ENCODE measurements at regions not wholly inside any gene's neighbourhood (a gene's known extent, or its start where the extent isn't known, plus 50 kb on each side); places are given as distances from the start of the nearest gene placed in this dataset.
"Not testable (repeated sequence)": the region's sequence is repeated elsewhere in the genome, so short reads cannot be mapped to it uniquely, and the experiment has no call there.

DNA sequence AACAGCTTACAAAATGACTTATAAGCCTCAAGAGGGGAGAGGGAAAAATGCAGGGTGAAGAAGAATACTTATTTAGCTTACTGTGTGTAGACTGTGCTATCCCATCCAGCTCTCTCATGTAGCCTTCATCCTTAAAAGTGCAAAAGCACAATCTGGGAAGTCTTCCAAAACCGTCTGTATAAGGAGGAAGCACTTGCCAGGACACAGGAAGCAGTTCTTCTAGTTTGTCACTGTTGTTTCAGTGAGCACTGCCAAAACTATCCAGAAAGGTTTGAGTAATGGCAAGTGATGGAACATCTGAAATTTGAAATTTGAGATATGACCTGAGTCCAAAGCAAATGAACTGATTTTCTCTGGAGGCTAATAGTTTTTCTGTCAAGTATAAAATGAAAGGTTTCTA lies 140.8 kb upstream of the ISL1 start:
- H3K4me1 Mint-ChIP-seq (ENCODE audit: unreplicated experiment) = no peaks in the 10 kb centered on the region
- no peak for DNase-seq (ENCODE audit: extremely low spot score, unreplicated experiment)
- no peak overlapping the region for H3K27ac Mint-ChIP-seq
- no peaks in the 10 kb centered on the region for H3K9me3 Mint-ChIP-seq
- H3K4me3 Mint-ChIP-seq = no peak overlapping the region
- no peaks in the 10 kb centered on the region for H3K36me3 Mint-ChIP-seq
- no peaks in the 10 kb centered on the region for H3K27me3 Mint-ChIP-seq
- TF ChIP-seq, protein P1, sequence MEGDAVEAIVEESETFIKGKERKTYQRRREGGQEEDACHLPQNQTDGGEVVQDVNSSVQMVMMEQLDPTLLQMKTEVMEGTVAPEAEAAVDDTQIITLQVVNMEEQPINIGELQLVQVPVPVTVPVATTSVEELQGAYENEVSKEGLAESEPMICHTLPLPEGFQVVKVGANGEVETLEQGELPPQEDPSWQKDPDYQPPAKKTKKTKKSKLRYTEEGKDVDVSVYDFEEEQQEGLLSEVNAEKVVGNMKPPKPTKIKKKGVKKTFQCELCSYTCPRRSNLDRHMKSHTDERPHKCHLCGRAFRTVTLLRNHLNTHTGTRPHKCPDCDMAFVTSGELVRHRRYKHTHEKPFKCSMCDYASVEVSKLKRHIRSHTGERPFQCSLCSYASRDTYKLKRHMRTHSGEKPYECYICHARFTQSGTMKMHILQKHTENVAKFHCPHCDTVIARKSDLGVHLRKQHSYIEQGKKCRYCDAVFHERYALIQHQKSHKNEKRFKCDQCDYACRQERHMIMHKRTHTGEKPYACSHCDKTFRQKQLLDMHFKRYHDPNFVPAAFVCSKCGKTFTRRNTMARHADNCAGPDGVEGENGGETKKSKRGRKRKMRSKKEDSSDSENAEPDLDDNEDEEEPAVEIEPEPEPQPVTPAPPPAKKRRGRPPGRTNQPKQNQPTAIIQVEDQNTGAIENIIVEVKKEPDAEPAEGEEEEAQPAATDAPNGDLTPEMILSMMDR (conservative IDR thresholded peaks at IDR 0.05) = no peak

DNA sequence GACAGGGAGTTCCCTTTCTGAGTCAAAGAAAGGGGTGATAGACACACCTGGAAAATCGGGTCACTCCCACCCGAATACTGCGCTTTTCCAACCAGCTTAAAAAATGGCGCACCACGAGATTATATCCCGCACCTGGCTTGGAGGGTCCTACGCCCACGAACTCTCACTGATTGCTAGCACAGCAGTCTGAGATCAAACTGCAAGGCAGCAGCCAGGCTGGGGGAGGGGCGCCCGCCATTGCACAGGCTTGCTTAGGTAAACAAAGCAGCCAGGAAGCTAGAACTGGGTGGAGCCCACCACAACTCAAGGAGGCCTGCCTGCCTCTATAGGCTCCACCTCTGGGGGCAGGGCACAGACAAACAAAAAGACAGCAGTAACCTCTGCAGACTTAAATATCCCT lies 132.3 kb upstream of the ISL1 start:
- H3K27ac Mint-ChIP-seq; DNase-seq (ENCODE audit: extremely low spot score, unreplicated experiment); H3K4me1 Mint-ChIP-seq (ENCODE audit: unreplicated experiment); H3K4me3 Mint-ChIP-seq; H3K36me3 Mint-ChIP-seq; H3K9me3 Mint-ChIP-seq; H3K27me3 Mint-ChIP-seq: not testable (repeated sequence)

DNA sequence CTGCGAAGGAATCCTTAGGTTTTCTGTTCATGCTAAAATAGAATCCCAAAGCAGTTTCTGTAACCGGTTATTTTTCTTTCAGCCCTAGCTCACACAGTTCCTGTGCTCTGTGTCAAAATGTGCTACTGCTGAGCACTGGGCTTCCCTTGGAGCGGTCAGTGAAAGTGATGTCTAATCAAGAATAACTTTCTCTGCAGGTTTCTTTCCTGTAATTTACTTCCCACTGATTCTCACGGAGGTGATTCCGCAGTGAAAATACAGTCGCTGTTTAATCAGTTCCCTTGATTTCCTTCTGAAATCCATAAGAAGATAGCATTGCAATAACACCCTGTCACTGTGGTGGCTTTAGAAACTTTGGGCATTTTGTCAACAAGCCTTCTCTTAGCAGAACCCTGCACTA lies 112.0 kb upstream of the ISL1 start:
- Mint-ChIP-seq H3K27me3 (no peaks in the 10 kb centered on the region), H3K9me3 (no peaks in the 10 kb centered on the region), H3K36me3 (no peaks in the 10 kb centered on the region), H3K4me1 (ENCODE audit: unreplicated experiment) (no peaks in the 10 kb centered on the region), H3K4me3 (no peak overlapping the region), H3K27ac (no peak overlapping the region)
- TF ChIP-seq, protein P1 (conservative IDR thresholded peaks at IDR 0.05) = no peak
- DNase-seq (ENCODE audit: extremely low spot score, unreplicated experiment) = no peak

DNA sequence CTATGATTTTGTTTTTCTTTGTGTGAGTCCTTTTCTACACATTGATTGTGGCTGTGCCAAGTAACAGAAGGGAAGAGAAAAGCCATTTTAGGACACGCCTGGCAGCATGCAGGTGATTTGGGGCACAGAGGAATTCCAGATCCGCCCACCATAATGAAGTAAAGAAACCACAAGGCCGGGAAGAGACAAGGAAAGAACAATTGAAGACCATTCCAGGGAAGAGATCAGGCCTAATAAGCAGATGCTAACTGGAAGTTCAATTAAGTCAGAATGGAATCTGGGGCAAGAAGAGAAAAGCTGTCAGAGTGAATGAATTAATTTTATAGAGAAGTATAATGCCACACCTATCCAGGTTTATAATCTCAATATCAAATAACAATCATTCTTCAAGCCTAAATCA lies 110.2 kb upstream of the ISL1 start:
- H3K4me1 Mint-ChIP-seq (ENCODE audit: unreplicated experiment) = no peaks in the 10 kb centered on the region
- no peak overlapping the region for H3K27ac Mint-ChIP-seq
- H3K36me3 Mint-ChIP-seq = no peaks in the 10 kb centered on the region
- H3K4me3 Mint-ChIP-seq = no peak overlapping the region
- TF ChIP-seq, protein P1 (conservative IDR thresholded peaks at IDR 0.05) = no peak
- no peaks in the 10 kb centered on the region for H3K27me3 Mint-ChIP-seq
- DNase-seq (ENCODE audit: extremely low spot score, unreplicated experiment) = no peak
- H3K9me3 Mint-ChIP-seq = no peaks in the 10 kb centered on the region

DNA sequence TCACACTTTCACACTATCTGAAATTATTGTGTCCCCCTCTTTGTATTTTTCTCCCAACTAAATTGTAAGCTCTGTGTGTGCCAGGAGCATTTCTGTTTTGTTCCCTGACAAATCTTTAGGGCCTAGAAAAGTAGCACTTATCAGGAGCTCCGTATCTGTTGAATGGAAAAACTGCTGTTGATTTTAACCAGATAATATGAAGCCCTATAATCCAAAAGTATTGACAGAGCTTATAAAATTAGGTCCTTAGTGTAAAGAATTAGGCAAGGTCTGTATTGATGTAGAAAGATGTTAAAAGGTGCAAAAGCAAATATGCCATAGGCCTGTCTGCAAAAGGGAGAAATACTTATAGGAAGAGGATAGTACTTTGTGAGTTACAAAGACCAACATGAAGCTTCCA lies 109.4 kb upstream of the ISL1 start:
- H3K27ac Mint-ChIP-seq = no peak overlapping the region

DNA sequence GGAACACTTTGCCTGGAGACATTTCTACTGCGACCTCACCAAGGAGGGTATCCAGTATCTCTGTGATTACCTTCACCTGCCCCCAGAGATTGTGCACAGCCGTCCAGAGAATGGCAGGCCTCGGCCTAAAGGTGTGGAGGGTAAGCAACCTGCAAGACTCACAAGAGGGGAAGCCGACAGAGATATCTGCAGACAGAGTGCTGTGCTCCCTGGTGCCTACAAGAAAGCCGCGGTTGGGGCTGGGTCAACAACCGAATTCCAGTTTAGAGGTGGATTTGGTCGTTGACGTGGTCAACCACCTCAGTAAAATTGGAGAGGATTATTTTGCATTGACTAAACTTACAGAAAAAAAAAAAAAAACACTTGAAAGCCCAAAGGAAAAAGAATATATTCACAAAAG lies 107.8 kb upstream of the ISL1 start:
- Mint-ChIP-seq H3K9me3 (no peaks in the 10 kb centered on the region), H3K27me3 (no peaks in the 10 kb centered on the region), H3K4me1 (ENCODE audit: unreplicated experiment) (peaks cover 7% of the 10 kb centered on the region), H3K27ac (no peak overlapping the region), H3K4me3 (no peak overlapping the region), H3K36me3 (no peaks in the 10 kb centered on the region)
- TF ChIP-seq, protein P1 (conservative IDR thresholded peaks at IDR 0.05) = no peak
- DNase-seq (ENCODE audit: extremely low spot score, unreplicated experiment) = no peak

More for the DNA sequence above, 109.4 kb upstream of the ISL1 start:
- Mint-ChIP-seq H3K27me3 (no peaks in the 10 kb centered on the region), H3K36me3 (no peaks in the 10 kb centered on the region), H3K9me3 (no peaks in the 10 kb centered on the region), H3K4me1 (ENCODE audit: unreplicated experiment) (peaks cover 6% of the 10 kb centered on the region), H3K4me3 (no peak overlapping the region)
- TF ChIP-seq, protein P1 (conservative IDR thresholded peaks at IDR 0.05) = no peak
- no peak for DNase-seq (ENCODE audit: extremely low spot score, unreplicated experiment)

Measured in type B pancreatic cell (in vitro differentiated cells).